ENCODE measurements at regions not wholly inside any gene's neighbourhood (a gene's known extent, or its start where the extent isn't known, plus 50 kb on each side); places are given as distances from the start of the nearest gene placed in this dataset.

- in situ Hi-C loops (cut with HindIII; ENCODE audit: low sequenced_read_pairs) = loop anchor here (25.0 kb wide), 1 partner anchor 98 kb away; no protein-coding TSS in a partner anchor
Observed at GRCh38 chr20:19889011-19889953, 127.9 kb upstream of the NAA20 start.

- in situ Hi-C loops (cut with HindIII; ENCODE audit: low sequenced_read_pairs) = loop anchor here (25.0 kb wide), 1 partner anchor 97 kb away; no protein-coding TSS in a partner anchor
Observed at GRCh38 chr20:19890445-19891051, 126.6 kb upstream of the NAA20 start.

GRCh38 chr20:19893356-19893755 is 123.8 kb upstream of the NAA20 start:
- in situ Hi-C loops (cut with HindIII; ENCODE audit: low sequenced_read_pairs) = loop anchor here (25.0 kb wide), 1 partner anchor 94 kb away; no protein-coding TSS in a partner anchor

GRCh38 chr20:19895761-19896160 is 121.4 kb upstream of the NAA20 start:
- in situ Hi-C loops (cut with HindIII; ENCODE audit: low sequenced_read_pairs) = loop anchor here (25.0 kb wide), 1 partner anchor 92 kb away; no protein-coding TSS in a partner anchor

GRCh38 chr20:19897891-19898290 is 119.3 kb upstream of the NAA20 start:
- in situ Hi-C loops (cut with HindIII; ENCODE audit: low sequenced_read_pairs) = loop anchor here (25.0 kb wide), 1 partner anchor 89 kb away; no protein-coding TSS in a partner anchor

GRCh38 chr20:19901226-19901625 is 115.9 kb upstream of the NAA20 start:
- in situ Hi-C loops (cut with HindIII; ENCODE audit: low sequenced_read_pairs) = no loop called here

- in situ Hi-C loops (cut with HindIII; ENCODE audit: low sequenced_read_pairs) = no loop called here
Observed at GRCh38 chr20:19903168-19903811, 113.9 kb upstream of the NAA20 start.

GRCh38 chr20:19907326-19908056 is 109.7 kb upstream of the NAA20 start:
- in situ Hi-C loops (cut with HindIII; ENCODE audit: low sequenced_read_pairs) = no loop called here

GRCh38 chr20:19908576-19908975 is 108.6 kb upstream of the NAA20 start:
- in situ Hi-C loops (cut with HindIII; ENCODE audit: low sequenced_read_pairs) = no loop called here

- in situ Hi-C loops (cut with HindIII; ENCODE audit: low sequenced_read_pairs) = no loop called here
Observed at GRCh38 chr20:19909725-19910124, 107.4 kb upstream of the NAA20 start.

GRCh38 chr20:19911810-19912382 is 105.3 kb upstream of the NAA20 start:
- in situ Hi-C loops (cut with HindIII; ENCODE audit: low sequenced_read_pairs) = no loop called here

GRCh38 chr20:19913349-19913748 is 103.8 kb upstream of the NAA20 start:
- in situ Hi-C loops (cut with HindIII; ENCODE audit: low sequenced_read_pairs) = no loop called here

GRCh38 chr20:19913927-19914614 is 103.1 kb upstream of the NAA20 start:
- in situ Hi-C loops (cut with HindIII; ENCODE audit: low sequenced_read_pairs) = no loop called here

- in situ Hi-C loops (cut with HindIII; ENCODE audit: low sequenced_read_pairs) = no loop called here
Observed at GRCh38 chr20:19915111-19915798, 101.9 kb upstream of the NAA20 start.

GRCh38 chr20:19916531-19917485 is 100.4 kb upstream of the NAA20 start:
- in situ Hi-C loops (cut with HindIII; ENCODE audit: low sequenced_read_pairs) = no loop called here

GRCh38 chr20:19918965-19919329 is 98.2 kb upstream of the NAA20 start:
- in situ Hi-C loops (cut with HindIII; ENCODE audit: low sequenced_read_pairs) = no loop called here

GRCh38 chr20:19920381-19921138 is 96.6 kb upstream of the NAA20 start:
- in situ Hi-C loops (cut with HindIII; ENCODE audit: low sequenced_read_pairs) = no loop called here
